CD4-positive, alpha-beta T cell (primary cell): ENCODE measurements at regions not wholly inside any gene's neighbourhood (a gene's known extent, or its start where the extent isn't known, plus 50 kb on each side); places are given as distances from the start of the nearest gene placed in this dataset.

Experiments
- ATAC-seq: fragments of 200-7000 bp; cut with Tn5 transposase; one replicate; pipeline ENCODE4 v1.10.0; 2022; ENCODE audit warnings: mild to moderate bottlenecking; ENCODE audit not compliant: poor library complexity
- CTCF ChIA-PET: fragments of 350-600 bp; sonication (Branson Sonifier 250); formaldehyde crosslinking; loops from one replicate; lab custom pipeline; 2021; ENCODE audit warnings: antibody characterized with exemption, inconsistent platforms; lab: Charles Lee
- POLR2A ChIA-PET: fragments of 350-600 bp; sonication (Branson Sonifier 250); formaldehyde crosslinking; loops from one replicate; lab custom pipeline; 2021; ENCODE audit warnings: antibody characterized with exemption, inconsistent platforms; lab: Charles Lee
- DNase-seq, 14 experiments: peaks; one replicate each; pipeline ENCODE4 v3.0.0-alpha.2; 2013 to 2020; ENCODE audit warnings: mixed read lengths in 2 of 14
- H3K27ac ChIP-seq, 2 donors: one replicate each; pipeline versions ENCODE4 v1.5.1 to v1.7.0; 2013; ENCODE audit warnings: low read length in 2 of 2, low read depth in 1 of 2, mild to moderate bottlenecking in 1 of 2
- H3K27me3 ChIP-seq, 2 experiments: 1 replicate in 1 of 2; 2 replicates in 1 of 2; pipeline versions ENCODE4 v1.6.1 to v1.7.0; 2013; ENCODE audit warnings: low read length in 2 of 2, control low read depth in 1 of 2, mild to moderate bottlenecking in 1 of 2, moderate library complexity in 1 of 2; ENCODE audit not compliant: insufficient read depth in 2 of 2, control insufficient read depth in 1 of 2
- H3K36me3 ChIP-seq: one replicate; pipeline ENCODE4 v1.6.1; 2013; ENCODE audit warnings: low read length, control low read depth; ENCODE audit not compliant: insufficient read depth
- H3K4me1 ChIP-seq: one replicate; pipeline ENCODE4 v1.6.1; 2013; ENCODE audit warnings: low read length, control low read depth; ENCODE audit not compliant: insufficient read depth
- H3K4me3 ChIP-seq: one replicate; pipeline ENCODE4 v1.5.1; 2013; ENCODE audit warnings: mild to moderate bottlenecking, low read length, moderate library complexity
- H3K9me3 ChIP-seq, 2 experiments: 1 replicate in 1 of 2; 2 replicates in 1 of 2; pipeline versions ENCODE4 v1.6.1 to v1.7.0; 2013; ENCODE audit warnings: low read length in 2 of 2, mild to moderate bottlenecking in 2 of 2, control low read depth in 1 of 2, moderate library complexity in 1 of 2; ENCODE audit not compliant: control insufficient read depth in 1 of 2, insufficient read depth in 1 of 2
- H3K27ac Mint-ChIP-seq: one replicate; pipeline ENCODE4 v1.8.0; 2020; ENCODE audit warnings: mixed read lengths
- H3K27me3 Mint-ChIP-seq: one replicate; pipeline ENCODE4 v1.8.0; 2021; ENCODE audit warnings: mixed read lengths
- H3K36me3 Mint-ChIP-seq: one replicate; pipeline ENCODE4 v1.8.0; 2021; ENCODE audit warnings: low read depth, mixed read lengths
- H3K4me1 Mint-ChIP-seq: one replicate; pipeline ENCODE4 v1.8.0; 2021; ENCODE audit warnings: low read depth, mixed read lengths
- H3K4me3 Mint-ChIP-seq: one replicate; pipeline ENCODE4 v1.8.0; 2020; ENCODE audit warnings: mild to moderate bottlenecking, mixed read lengths
- H3K9me3 Mint-ChIP-seq: one replicate; pipeline ENCODE4 v1.8.0; 2020; ENCODE audit warnings: mixed read lengths
- intact Hi-C, 2 experiments: fragments of 100-400 bp; cut with DNase I in 1 of 2; cut with micrococcal nuclease in 1 of 2; formaldehyde crosslinking; loops; one replicate each; pipeline versions ENCODE4 v1.15.1 to v1.9.0; 2023 to 2025; cut with DNase I, micrococcal nuclease
- TF ChIP-seq, protein P1 (sequence below): fragments of 200-600 bp; IDR thresholded peaks from one replicate; pipeline ENCODE4 v1.8.0; 2022; ENCODE audit warnings: antibody characterized with exemption, mild to moderate bottlenecking

DNA sequence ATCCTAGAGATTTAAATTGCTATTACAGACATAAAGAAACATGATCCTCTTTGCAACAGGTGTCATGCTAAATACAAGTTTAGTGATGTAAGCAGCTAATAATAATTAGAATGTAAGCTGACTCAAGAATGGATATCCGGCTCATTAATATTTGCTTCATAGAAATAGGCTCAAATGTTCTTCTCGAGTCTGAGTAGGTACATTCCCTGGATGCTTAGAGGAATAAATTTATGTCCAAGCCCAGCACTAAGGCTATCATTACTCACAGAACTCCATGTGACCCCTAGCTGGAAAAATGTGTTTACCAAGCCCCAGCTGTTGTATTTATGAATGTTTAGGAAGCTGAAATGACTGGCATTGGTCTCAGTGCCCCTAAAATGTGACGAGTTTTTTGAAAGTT is 87.6 kb upstream of the TSPAN7 start:
- no peaks in the 10 kb centered on the region for H3K4me1 Mint-ChIP-seq
- TF ChIP-seq, protein P1, sequence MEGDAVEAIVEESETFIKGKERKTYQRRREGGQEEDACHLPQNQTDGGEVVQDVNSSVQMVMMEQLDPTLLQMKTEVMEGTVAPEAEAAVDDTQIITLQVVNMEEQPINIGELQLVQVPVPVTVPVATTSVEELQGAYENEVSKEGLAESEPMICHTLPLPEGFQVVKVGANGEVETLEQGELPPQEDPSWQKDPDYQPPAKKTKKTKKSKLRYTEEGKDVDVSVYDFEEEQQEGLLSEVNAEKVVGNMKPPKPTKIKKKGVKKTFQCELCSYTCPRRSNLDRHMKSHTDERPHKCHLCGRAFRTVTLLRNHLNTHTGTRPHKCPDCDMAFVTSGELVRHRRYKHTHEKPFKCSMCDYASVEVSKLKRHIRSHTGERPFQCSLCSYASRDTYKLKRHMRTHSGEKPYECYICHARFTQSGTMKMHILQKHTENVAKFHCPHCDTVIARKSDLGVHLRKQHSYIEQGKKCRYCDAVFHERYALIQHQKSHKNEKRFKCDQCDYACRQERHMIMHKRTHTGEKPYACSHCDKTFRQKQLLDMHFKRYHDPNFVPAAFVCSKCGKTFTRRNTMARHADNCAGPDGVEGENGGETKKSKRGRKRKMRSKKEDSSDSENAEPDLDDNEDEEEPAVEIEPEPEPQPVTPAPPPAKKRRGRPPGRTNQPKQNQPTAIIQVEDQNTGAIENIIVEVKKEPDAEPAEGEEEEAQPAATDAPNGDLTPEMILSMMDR: no peak

DNA sequence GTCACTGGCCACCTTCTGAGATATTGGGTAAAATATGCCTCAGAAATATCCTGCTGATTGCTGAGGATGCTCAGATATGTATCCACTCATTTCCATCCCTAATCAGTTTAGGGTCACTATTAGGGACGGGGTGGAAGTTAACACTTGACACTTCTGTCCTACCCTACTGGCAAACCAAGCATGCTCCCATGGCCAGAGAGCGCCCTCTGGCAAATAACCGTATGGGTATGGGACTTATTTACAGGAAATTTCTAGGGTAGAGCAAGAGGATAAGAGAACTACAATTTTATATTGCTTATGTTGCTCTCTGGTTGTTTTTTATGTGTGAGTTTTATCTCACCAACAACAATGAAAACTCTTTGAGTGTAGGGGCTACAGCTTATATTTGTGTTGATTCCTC is 86.8 kb upstream of the TSPAN7 start:
- no peak for ATAC-seq
- H3K4me1 Mint-ChIP-seq: no peaks in the 10 kb centered on the region
- no peak overlapping the region for H3K4me3 Mint-ChIP-seq
- Histone ChIP-seq H3K4me1 (no peaks in the 10 kb centered on the region), H3K27me3 (no peaks in the 10 kb centered on the region), H3K4me3 (no peak overlapping the region), H3K9me3 (no peaks in the 10 kb centered on the region), H3K36me3 (no peaks in the 10 kb centered on the region), H3K27ac (no peak overlapping the region)
- no peaks in the 10 kb centered on the region for H3K9me3 Mint-ChIP-seq
- H3K27me3 Mint-ChIP-seq: no peaks in the 10 kb centered on the region
- intact Hi-C loops: no loop called here
- no peak overlapping the region for H3K27ac Mint-ChIP-seq
- H3K36me3 Mint-ChIP-seq: no peaks in the 10 kb centered on the region
- DNase-seq: no peak
- ChIA-PET CTCF (no interaction called here), POLR2A (no interaction called here)
- TF ChIP-seq, protein P1: no peak

More for the DNA sequence above, 87.6 kb upstream of the TSPAN7 start:
- no peaks in the 10 kb centered on the region for H3K36me3 Mint-ChIP-seq
- ATAC-seq (no peak), DNase-seq (no peak)
- H3K4me3 ChIP-seq: no peak overlapping the region
- H3K27me3 ChIP-seq: no peaks in the 10 kb centered on the region
- no peak overlapping the region for H3K27ac Mint-ChIP-seq
- ChIA-PET CTCF (no interaction called here), POLR2A (no interaction called here)
- no peaks in the 10 kb centered on the region for H3K36me3 ChIP-seq
- no peaks in the 10 kb centered on the region for H3K27me3 Mint-ChIP-seq
- no peaks in the 10 kb centered on the region for H3K9me3 Mint-ChIP-seq
- intact Hi-C loops: no loop called here
- H3K27ac ChIP-seq: no peak overlapping the region
- H3K4me3 Mint-ChIP-seq: no peak overlapping the region
- no peaks in the 10 kb centered on the region for H3K4me1 ChIP-seq
- H3K9me3 ChIP-seq: no peaks in the 10 kb centered on the region

DNA sequence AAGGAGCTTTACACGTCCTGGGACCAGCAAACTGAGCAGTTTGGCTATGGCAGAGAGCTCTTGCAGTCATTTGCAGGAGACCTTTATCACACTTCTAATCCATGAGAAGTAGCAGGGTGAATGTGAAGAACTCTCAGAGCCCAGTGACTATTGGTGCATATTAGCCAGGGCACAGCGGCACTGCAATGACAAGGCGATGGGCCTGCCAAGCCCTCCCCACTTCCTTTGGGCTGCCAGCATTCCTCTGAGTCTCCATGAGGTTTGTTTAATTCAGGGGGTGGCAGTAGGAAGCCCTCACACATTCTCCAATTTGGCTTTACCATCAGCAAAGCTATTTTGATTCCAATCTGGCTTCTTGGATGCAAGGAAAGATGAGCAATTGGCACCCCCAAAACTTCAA is 79.2 kb upstream of the TSPAN7 start:
- H3K36me3 ChIP-seq: no peaks in the 10 kb centered on the region
- ChIA-PET CTCF (interaction anchor here (1.4 kb wide), 1 partner anchor 16 kb away, joined by 3 read pairs; no protein-coding TSS in a partner anchor), POLR2A (no interaction called here)
- intact Hi-C loops: no loop called here
- Mint-ChIP-seq H3K27me3 (peaks cover 3% of the 10 kb centered on the region), H3K9me3 (no peaks in the 10 kb centered on the region), H3K36me3 (no peaks in the 10 kb centered on the region), H3K4me1 (no peaks in the 10 kb centered on the region), H3K27ac (no peak overlapping the region), H3K4me3 (no peak overlapping the region)
- ATAC-seq: no peak
- no peaks in the 10 kb centered on the region for H3K4me1 ChIP-seq
- DNase-seq: no peak
- no peak overlapping the region for H3K4me3 ChIP-seq
- no peak overlapping the region for H3K27ac ChIP-seq
- TF ChIP-seq, protein P1: no peak
- H3K27me3 ChIP-seq: no peaks in the 10 kb centered on the region
- peaks cover 0 to 6% of the 10 kb centered on the region in 2 experiments for H3K9me3 ChIP-seq
